Heart right ventricle (tissue), 16 donors: ENCODE measurements at regions not wholly inside any gene's neighbourhood (a gene's known extent, or its start where the extent isn't known, plus 50 kb on each side); places are given as distances from the start of the nearest gene placed in this dataset.

Experiments used
- ATAC-seq, 8 donors: fragments of 200-7000 bp; cut with Tn5 transposase; one replicate each; pipeline ENCODE4 v1.9.1; 2020; ENCODE audit warnings: mild to moderate bottlenecking in 8 of 8, moderate library complexity in 8 of 8, moderate number of reproducible peaks in 1 of 8
- DNase-seq, 2 donors: peaks; one replicate each; pipeline ENCODE4 v3.0.0-alpha.2; 2020
- H3K27ac ChIP-seq, 10 donors: fragments of 200-600 bp; sonication (generic) in 2 of 10; one replicate each; pipeline versions ENCODE4 v1.5.0 to v1.8.0; 2020 to 2022; ENCODE audit warnings: mild to moderate bottlenecking in 3 of 10
- H3K27me3 ChIP-seq, 7 donors: fragments of 200-600 bp; one replicate each; pipeline ENCODE4 v1.8.0; 2021 to 2022; ENCODE audit warnings: mild to moderate bottlenecking in 2 of 7
- H3K36me3 ChIP-seq, 9 donors: fragments of 200-600 bp; sonication (generic) in 1 of 9; one replicate each; pipeline versions ENCODE4 v1.5.0 to v1.8.0; 2020 to 2022; ENCODE audit warnings: mild to moderate bottlenecking in 2 of 9
- H3K4me1 ChIP-seq, 9 donors: fragments of 200-600 bp; sonication (generic) in 1 of 9; one replicate each; pipeline versions ENCODE4 v1.5.0 to v1.8.0; 2020 to 2022; ENCODE audit warnings: mild to moderate bottlenecking in 4 of 9
- H3K4me3 ChIP-seq, 10 donors: fragments of 200-600 bp; sonication (generic) in 2 of 10; one replicate each; pipeline versions ENCODE4 v1.5.0 to v1.8.0; 2020 to 2022; ENCODE audit warnings: mild to moderate bottlenecking in 7 of 10, moderate library complexity in 2 of 10
- H3K9me3 ChIP-seq, 11 donors: fragments of 200-600 bp in 10 of 11; sonication (generic) in 2 of 11; one replicate each; pipeline versions ENCODE4 v1.5.0 to v1.8.0; 2013 to 2022; ENCODE audit warnings: mild to moderate bottlenecking in 2 of 11, control low read depth in 1 of 11, moderate library complexity in 1 of 11
- WGBS, 2 donors: extraction: QIAGEN DNeasy Blood & Tissue Kit; methylation state at CpG; one replicate each; pipeline ENCODE4 v1.1.7; 2013; ENCODE audit warnings: inconsistent platforms in 1 of 2; 5-methylcytosine and 5-hydroxymethylcytosine counted together
- intact Hi-C, 10 donors: fragments of 100-400 bp; cut with DNase I; formaldehyde crosslinking; loops; one replicate each; pipeline versions ENCODE4 v1.11.1 to v1.14.2; 2022
- TF ChIP-seq, protein P1 (sequence below), 9 donors: fragments of 200-600 bp; sonication (generic) in 2 of 9; IDR thresholded peaks; one replicate each; pipeline versions ENCODE4 v1.5.0 to v1.8.0; 2021 to 2022; ENCODE audit warnings: antibody characterized with exemption in 9 of 9, mild to moderate bottlenecking in 5 of 9, moderate library complexity in 1 of 9
- donor health status: Arrhythmogenic right ventricular cardiomyopathy.
- donor health status: ischemic (EF 13 %, LVEDD 7.1; RV severe dilation, severe dysfunction).
- donor health status: healthy with polysubstance abuse.
- donor health status: DM: no; HTN: yes; CAD: no.
- donor health status: DM: no; HTN: no; CAD: no.
- donor health status: ischemic (EF 25% LVEDD 6.9; RV normal size, moderate dysfunction).
- donor health status: ischemic (EF 25% LVEDD 5.7; RV mildly dilated, moderate dysfunction).
- donor health status: healthy.
- donor health status: DM: yes; HTN: yes; CAD: no.
- donor health status: Ischemic cardiomyopathy.
- donor health status: ischemic (EF 35%, LVEDD 5.7; RV mildly dilated, moderate dysfunction).
- donor health status: nonischemic (EF 11% LVEDD 7.7; RV severe dilation, severe dysfunction).
- donor health status: DM: yes; HTN: yes; CAD: no.
- donor health status: PGD.
- donor health status: ischemic (EF 29% LVEDD 5.4; RV normal size, mild dysfunction).
- donor health status: nonischemic (EF 23%, LVEDD 6.1; RV moderate dilation, normal function).

DNA sequence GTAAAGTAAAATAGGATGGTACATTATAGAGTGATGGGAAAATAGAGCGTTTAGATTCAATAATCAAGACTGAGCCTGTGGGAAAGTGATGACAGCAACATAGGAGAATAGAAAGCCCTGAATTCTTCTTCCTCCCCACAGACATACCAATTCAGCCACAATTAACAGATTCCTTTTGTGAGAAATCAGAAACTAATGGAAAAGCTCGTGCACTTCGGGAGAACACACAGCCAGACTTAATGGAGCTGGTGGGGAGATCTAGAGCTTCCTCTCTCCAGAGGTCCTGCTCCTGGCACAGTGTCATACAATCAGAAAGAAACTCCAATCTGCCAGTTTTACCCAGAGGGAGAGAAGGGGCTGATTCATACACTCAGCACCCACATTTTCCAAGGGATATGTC lies 676.3 kb upstream of the BOD1L1 start:
- no peak overlapping the region for H3K4me3 ChIP-seq
- H3K36me3 ChIP-seq: no peaks in the 10 kb centered on the region
- H3K4me1 ChIP-seq: peaks cover 0 to 12% (median 0%) of the 10 kb centered on the region in 9 donors
- no peak for DNase-seq
- TF ChIP-seq, protein P1, sequence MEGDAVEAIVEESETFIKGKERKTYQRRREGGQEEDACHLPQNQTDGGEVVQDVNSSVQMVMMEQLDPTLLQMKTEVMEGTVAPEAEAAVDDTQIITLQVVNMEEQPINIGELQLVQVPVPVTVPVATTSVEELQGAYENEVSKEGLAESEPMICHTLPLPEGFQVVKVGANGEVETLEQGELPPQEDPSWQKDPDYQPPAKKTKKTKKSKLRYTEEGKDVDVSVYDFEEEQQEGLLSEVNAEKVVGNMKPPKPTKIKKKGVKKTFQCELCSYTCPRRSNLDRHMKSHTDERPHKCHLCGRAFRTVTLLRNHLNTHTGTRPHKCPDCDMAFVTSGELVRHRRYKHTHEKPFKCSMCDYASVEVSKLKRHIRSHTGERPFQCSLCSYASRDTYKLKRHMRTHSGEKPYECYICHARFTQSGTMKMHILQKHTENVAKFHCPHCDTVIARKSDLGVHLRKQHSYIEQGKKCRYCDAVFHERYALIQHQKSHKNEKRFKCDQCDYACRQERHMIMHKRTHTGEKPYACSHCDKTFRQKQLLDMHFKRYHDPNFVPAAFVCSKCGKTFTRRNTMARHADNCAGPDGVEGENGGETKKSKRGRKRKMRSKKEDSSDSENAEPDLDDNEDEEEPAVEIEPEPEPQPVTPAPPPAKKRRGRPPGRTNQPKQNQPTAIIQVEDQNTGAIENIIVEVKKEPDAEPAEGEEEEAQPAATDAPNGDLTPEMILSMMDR (IDR thresholded peaks at IDR 0.05): no peak
- ATAC-seq: no peak
- H3K9me3 ChIP-seq: no peaks in the 10 kb centered on the region
- H3K27ac ChIP-seq: no peak overlapping the region
- H3K27me3 ChIP-seq: no peaks in the 10 kb centered on the region
- intact Hi-C loops: no loop called here
- 68 to 87% methylated on average over 3 of the region's 3 CpGs for WGBS, 2 donors

DNA sequence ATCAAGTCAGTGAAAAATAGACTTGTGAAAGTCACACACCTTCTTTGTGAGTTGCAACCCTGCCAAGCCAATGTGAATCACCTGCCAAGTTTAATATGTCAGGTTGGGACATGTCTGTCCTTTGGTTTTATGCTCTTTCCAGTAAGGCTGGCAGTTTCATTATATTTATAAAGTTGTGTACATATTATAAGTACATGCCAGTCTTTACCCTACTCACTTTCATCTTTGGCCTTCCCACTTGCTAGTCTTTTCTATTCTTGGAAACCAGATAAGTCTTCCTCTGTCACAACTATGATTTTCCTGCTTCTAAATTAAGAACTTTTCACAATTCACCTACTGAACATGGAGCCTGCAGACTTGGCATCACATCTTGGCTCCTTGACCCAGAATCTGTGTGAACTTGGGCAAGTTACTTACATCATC lies 680.7 kb upstream of the BOD1L1 start:
- Histone ChIP-seq H3K4me3 (no peak overlapping the region), H3K4me1 (peaks cover 0 to 16% (median 5%) of the 10 kb centered on the region in 9 donors), H3K27ac (peak overlapping the region in 4 of 10 donors; percentile 7 to 35 (median 20)), H3K9me3 (no peaks in the 10 kb centered on the region), H3K27me3 (no peaks in the 10 kb centered on the region), H3K36me3 (no peaks in the 10 kb centered on the region)
- intact Hi-C loops: no loop called here
- peak in 5 of 8 donors; percentile 70 to 89 (median 75) for ATAC-seq
- TF ChIP-seq, protein P1 (IDR thresholded peaks at IDR 0.05): no peak
- no peak for DNase-seq

DNA sequence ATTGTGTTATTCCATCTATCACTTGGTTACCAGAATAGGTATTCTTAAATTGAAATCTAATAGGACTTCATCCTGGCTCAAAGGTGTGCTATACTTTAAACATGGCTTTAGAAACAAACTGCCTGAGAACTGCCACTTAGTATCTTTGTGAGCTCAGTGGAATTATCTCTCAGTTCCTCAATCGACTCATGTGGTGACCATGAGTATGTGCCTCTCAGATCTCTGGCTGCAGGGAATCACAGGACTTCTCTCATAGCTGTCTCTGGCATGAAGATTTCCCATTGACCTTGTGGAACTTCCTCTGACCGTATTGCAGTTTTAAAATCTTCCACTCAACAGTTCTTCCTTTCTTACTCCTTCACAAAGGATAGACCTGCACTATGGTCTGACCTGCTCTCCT lies 681.9 kb upstream of the BOD1L1 start:
- intact Hi-C loops: no loop called here
- Histone ChIP-seq H3K27ac (peak overlapping the region in 2 of 10 donors; percentile 15 to 30), H3K9me3 (no peaks in the 10 kb centered on the region), H3K4me1 (peaks cover 0 to 16% (median 5%) of the 10 kb centered on the region in 9 donors), H3K36me3 (no peaks in the 10 kb centered on the region), H3K27me3 (no peaks in the 10 kb centered on the region), H3K4me3 (no peak overlapping the region)
- whole genome bisulfite sequencing, 2 donors: 17 to 30% methylated on average over 2 of the region's 2 CpGs
- ATAC-seq (peak in 6 of 8 donors; percentile 40 to 80 (median 63)), DNase-seq (peak in 1 of 2 donors; percentile 5)
- TF ChIP-seq, protein P1 (IDR thresholded peaks at IDR 0.05): no peak

DNA sequence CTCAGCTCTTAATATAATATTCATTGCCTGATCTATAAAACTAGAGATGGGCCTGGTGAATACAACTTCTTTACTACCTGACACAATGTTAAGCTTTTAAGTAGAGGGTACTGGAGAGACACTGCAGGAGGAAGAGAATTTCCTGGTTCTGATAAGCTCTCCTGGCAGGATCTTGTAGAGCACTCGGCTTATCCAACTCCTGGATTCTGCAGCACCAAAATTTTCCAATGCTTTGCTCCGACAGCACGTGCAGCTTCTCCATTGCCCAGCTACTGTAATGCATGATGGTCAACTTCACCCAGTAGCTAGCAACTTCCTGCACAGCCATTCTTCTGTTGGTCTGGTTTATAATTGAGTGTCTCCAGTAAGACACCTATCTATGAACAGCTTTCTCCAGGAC lies 686.2 kb upstream of the BOD1L1 start:
- H3K4me3 ChIP-seq: no peak overlapping the region
- ATAC-seq: peak in 1 of 8 donors; percentile 55
- H3K36me3 ChIP-seq: no peaks in the 10 kb centered on the region
- no peaks in the 10 kb centered on the region for H3K9me3 ChIP-seq
- no peaks in the 10 kb centered on the region for H3K27me3 ChIP-seq
- intact Hi-C loops: no loop called here
- peaks cover 0 to 9% (median 0%) of the 10 kb centered on the region in 9 donors for H3K4me1 ChIP-seq
- H3K27ac ChIP-seq: no peak overlapping the region
- 30 to 37% methylated on average over 3 of the region's 3 CpGs for WGBS, 2 donors
- DNase-seq: no peak
- TF ChIP-seq, protein P1 (IDR thresholded peaks at IDR 0.05): no peak
